Cardiac muscle cell (in vitro differentiated cells and primary cell): ENCODE measurements at regions not wholly inside any gene's neighbourhood (a gene's known extent, or its start where the extent isn't known, plus 50 kb on each side); places are given as distances from the start of the nearest gene placed in this dataset.
"Not testable (repeated sequence)": the region's sequence is repeated elsewhere in the genome, so short reads cannot be mapped to it uniquely, and the experiment has no call there.

Source experiments
- DNase-seq, 2 donors: peaks; one replicate each; pipeline versions ENCODE4 v3.0.0 to v3.0.0-alpha.2; 2010 to 2017; ENCODE audit warnings: low read depth in 1 of 2, low spot score in 1 of 2
- H3K27ac ChIP-seq: fragments of 200-600 bp; sonication (generic); 2 replicates; pipeline ENCODE4 v1.5.1; 2016
- H3K27me3 ChIP-seq: fragments of 200-600 bp; sonication (generic); 2 replicates; pipeline ENCODE4 v1.6.0; 2016; ENCODE audit warnings: control low read depth
- H3K36me3 ChIP-seq: fragments of 200-600 bp; sonication (generic); 2 replicates; pipeline ENCODE4 v1.5.1; 2016; ENCODE audit warnings: control low read depth
- H3K4me1 ChIP-seq: fragments of 200-600 bp; sonication (generic); 2 replicates; pipeline ENCODE4 v1.8.1; 2017; ENCODE audit warnings: low read depth, mild to moderate bottlenecking, mixed run types
- H3K4me3 ChIP-seq: fragments of 200-600 bp; sonication (generic); 2 replicates; pipeline ENCODE4 v1.5.1; 2016; ENCODE audit warnings: mild to moderate bottlenecking
- H3K9me3 ChIP-seq: fragments of 200-600 bp; sonication (generic); 2 replicates; pipeline ENCODE4 v1.5.1; 2017; ENCODE audit warnings: low read depth, mild to moderate bottlenecking, control low read depth
- TF ChIP-seq, protein P1 (sequence below): IDR thresholded peaks from 2 replicates; pipeline ENCODE4 v1.5.1; 2012; ENCODE audit warnings: low read depth, mild to moderate bottlenecking, low read length

GRCh38 chr5:98179791-98180755 is 593.4 kb upstream of the RGMB start:
- Histone ChIP-seq H3K27ac (no peak overlapping the region), H3K36me3 (no peaks in the 10 kb centered on the region), H3K9me3 (no peaks in the 10 kb centered on the region), H3K4me1 (no peaks in the 10 kb centered on the region), H3K27me3 (no peaks in the 10 kb centered on the region), H3K4me3 (no peak overlapping the region)
- TF ChIP-seq, protein P1, sequence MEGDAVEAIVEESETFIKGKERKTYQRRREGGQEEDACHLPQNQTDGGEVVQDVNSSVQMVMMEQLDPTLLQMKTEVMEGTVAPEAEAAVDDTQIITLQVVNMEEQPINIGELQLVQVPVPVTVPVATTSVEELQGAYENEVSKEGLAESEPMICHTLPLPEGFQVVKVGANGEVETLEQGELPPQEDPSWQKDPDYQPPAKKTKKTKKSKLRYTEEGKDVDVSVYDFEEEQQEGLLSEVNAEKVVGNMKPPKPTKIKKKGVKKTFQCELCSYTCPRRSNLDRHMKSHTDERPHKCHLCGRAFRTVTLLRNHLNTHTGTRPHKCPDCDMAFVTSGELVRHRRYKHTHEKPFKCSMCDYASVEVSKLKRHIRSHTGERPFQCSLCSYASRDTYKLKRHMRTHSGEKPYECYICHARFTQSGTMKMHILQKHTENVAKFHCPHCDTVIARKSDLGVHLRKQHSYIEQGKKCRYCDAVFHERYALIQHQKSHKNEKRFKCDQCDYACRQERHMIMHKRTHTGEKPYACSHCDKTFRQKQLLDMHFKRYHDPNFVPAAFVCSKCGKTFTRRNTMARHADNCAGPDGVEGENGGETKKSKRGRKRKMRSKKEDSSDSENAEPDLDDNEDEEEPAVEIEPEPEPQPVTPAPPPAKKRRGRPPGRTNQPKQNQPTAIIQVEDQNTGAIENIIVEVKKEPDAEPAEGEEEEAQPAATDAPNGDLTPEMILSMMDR = no peak
- peak in 1 of 2 donors; percentile 37 for DNase-seq

- no peak for DNase-seq
- H3K36me3 ChIP-seq = no peaks in the 10 kb centered on the region
- TF ChIP-seq, protein P1 = no peak
Measured at GRCh38 chr5:98186128-98186527, 587.3 kb upstream of the RGMB start.

GRCh38 chr5:98187945-98188344 is 585.5 kb upstream of the RGMB start:
- Histone ChIP-seq H3K27me3 (no peaks in the 10 kb centered on the region), H3K4me3 (no peak overlapping the region), H3K27ac (no peak overlapping the region), H3K9me3 (no peaks in the 10 kb centered on the region), H3K36me3 (no peaks in the 10 kb centered on the region), H3K4me1 (no peaks in the 10 kb centered on the region)
- DNase-seq = no peak
- TF ChIP-seq, protein P1 = no peak

More at GRCh38 chr5:98186128-98186527, 587.3 kb upstream of the RGMB start:
- no peaks in the 10 kb centered on the region for H3K27me3 ChIP-seq
- H3K4me3 ChIP-seq = no peak overlapping the region
- H3K9me3 ChIP-seq = no peaks in the 10 kb centered on the region
- H3K27ac ChIP-seq = no peak overlapping the region
- no peaks in the 10 kb centered on the region for H3K4me1 ChIP-seq

- H3K27me3 ChIP-seq, H3K4me1 ChIP-seq, H3K9me3 ChIP-seq, H3K27ac ChIP-seq, DNase-seq, H3K4me3 ChIP-seq, H3K36me3 ChIP-seq: not testable (repeated sequence)
Measured at GRCh38 chr5:98190344-98190743, 583.1 kb upstream of the RGMB start.

DNA sequence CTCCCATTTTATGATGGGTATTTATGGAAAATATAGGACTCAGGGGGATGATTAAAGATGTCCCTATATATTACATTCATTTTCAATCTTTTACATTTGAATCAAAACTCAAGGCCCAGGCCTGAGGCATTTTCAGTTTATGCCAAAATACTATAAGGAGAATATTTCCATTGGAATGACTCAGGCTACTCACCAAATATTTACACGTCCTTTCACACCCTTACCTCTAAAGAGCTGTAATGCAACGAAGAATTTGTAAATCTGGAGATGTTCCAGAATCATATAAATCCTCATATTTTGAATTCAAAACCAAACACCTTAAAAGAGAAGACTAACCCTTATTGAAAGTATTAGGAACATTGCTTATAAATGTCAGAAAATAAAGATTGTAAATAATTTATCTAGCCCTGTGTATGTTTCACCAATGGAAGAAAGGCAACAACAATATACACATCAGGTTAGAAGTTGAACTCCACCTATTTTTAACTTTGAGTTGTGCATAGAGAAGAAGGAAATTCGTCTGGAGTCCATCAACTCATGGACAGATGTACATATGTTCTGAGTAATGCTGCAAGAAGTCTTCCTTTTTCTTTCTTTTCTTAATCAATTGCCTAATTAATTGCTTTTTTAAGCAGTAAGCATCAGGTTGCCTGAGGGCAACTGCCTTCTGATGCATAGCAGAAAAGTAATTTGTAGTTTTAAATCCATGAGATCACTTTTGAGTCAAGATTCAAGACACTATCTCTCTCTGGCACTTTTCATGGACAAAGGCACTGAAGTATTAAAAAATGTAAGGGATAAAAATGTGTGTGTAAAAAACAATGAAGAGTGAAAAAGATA is 579.3 kb upstream of the RGMB start:
- no peak overlapping the region for H3K4me3 ChIP-seq
- no peaks in the 10 kb centered on the region for H3K36me3 ChIP-seq
- DNase-seq = no peak
- H3K27ac ChIP-seq = no peak overlapping the region
- no peaks in the 10 kb centered on the region for H3K4me1 ChIP-seq
- TF ChIP-seq, protein P1 = no peak
- no peaks in the 10 kb centered on the region for H3K9me3 ChIP-seq
- no peaks in the 10 kb centered on the region for H3K27me3 ChIP-seq
